ENCODE measurements at regions not wholly inside any gene's neighbourhood (a gene's known extent, or its start where the extent isn't known, plus 50 kb on each side); places are given as distances from the start of the nearest gene placed in this dataset.

DNA sequence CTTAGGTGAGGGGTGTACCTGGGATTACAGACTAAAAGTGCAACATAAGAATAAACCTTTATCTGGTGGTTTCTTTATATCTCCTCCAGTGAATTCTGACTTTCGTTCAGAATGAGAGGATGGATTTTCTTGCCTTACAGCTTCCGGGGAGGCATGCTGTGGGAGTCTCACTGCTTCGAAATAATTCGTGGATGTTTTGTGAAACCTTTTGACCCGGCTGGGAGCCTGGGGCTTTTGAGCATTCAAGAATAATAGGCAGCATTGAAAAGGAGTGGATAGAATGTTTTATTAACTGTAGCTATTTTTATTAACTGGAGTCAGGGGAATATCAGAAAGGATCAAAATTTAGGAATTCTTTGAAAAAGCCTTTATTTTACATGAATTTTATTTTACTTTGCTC is 149.1 kb downstream of the RWDD3 start:
- no peak overlapping the region for H3K27ac ChIP-seq (ENCODE audit: extremely low read depth, low read depth, low read length)
- TF ChIP-seq PRDM1 (tag by site-specific recombination; IDR thresholded peaks at IDR 0.05) (no peak), OSR2 (tag by site-specific recombination; IDR thresholded peaks at IDR 0.05) (no peak), TCF7L2 (IDR thresholded peaks at IDR 0.05; ENCODE audit: borderline replicate concordance, low read depth, low read length) (no peak), ZNF76 (tag by site-specific recombination; IDR thresholded peaks at IDR 0.05; ENCODE audit: borderline replicate concordance, low read depth) (no peak), ZNF2 (tag by site-specific recombination; IDR thresholded peaks at IDR 0.05) (no peak), ZNF585B (tag by site-specific recombination; IDR thresholded peaks at IDR 0.05) (no peak), ZNF202 (tag by site-specific recombination; IDR thresholded peaks at IDR 0.05; ENCODE audit: borderline replicate concordance) (no peak), OVOL3 (tag by site-specific recombination; IDR thresholded peaks at IDR 0.05) (no peak), ZNF629 (tag by site-specific recombination; IDR thresholded peaks at IDR 0.05) (no peak), GFI1B (tag by site-specific recombination; IDR thresholded peaks at IDR 0.05) (no peak), GLIS1 (tag by site-specific recombination; IDR thresholded peaks at IDR 0.05) (no peak), ZNF433 (tag by site-specific recombination; IDR thresholded peaks at IDR 0.05; ENCODE audit: low read depth) (no peak), TSHZ1 (tag by site-specific recombination; IDR thresholded peaks at IDR 0.05; ENCODE audit: borderline replicate concordance) (no peak), ZBTB1 (tag by site-specific recombination; IDR thresholded peaks at IDR 0.05) (no peak), KLF1 (tag by site-specific recombination; IDR thresholded peaks at IDR 0.05) (no peak), ZNF266 (tag by site-specific recombination; IDR thresholded peaks at IDR 0.05; ENCODE audit: low read depth) (no peak), ZNF239 (tag by site-specific recombination; IDR thresholded peaks at IDR 0.05) (no peak)
- CTCF ChIA-PET: no interaction called here
- POLR2A ChIA-PET: no interaction called here
- no peaks in the 10 kb centered on the region for H3K36me3 ChIP-seq (ENCODE audit: control insufficient read depth in 2 of 2, insufficient read depth in 1 of 2, low read length in 2 of 2)
- no peaks in the 10 kb centered on the region for H3K4me1 ChIP-seq (ENCODE audit: control insufficient read depth, insufficient read depth, low read length)
- H3K9me3 ChIP-seq (ENCODE audit: control insufficient read depth, insufficient read depth, low read depth, low read length): no peaks in the 10 kb centered on the region
- H3K4me3 ChIP-seq (ENCODE audit: low read depth, low read length): no peak overlapping the region

DNA sequence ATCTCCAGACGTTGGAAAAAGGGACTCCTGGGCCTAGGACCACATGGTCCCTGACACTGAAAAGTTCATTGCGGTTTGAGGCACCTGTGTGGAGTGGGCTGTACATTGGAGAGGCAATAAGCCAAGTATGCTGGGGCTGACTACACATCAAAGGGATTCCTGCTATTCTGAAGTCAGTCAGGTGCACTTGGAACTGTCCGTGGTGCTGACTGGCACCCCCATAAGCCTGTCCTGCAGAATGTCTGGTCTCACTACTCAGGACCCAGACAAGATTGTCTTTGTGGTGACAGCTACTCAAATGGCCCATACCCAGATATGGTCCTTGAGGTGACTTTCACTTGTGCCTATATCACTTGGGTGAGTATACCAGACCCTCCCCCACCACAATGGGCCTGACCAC is 150.6 kb downstream of the RWDD3 start:
- H3K4me1 ChIP-seq (ENCODE audit: control insufficient read depth, insufficient read depth, low read length): no peaks in the 10 kb centered on the region
- TF ChIP-seq, protein P1, sequence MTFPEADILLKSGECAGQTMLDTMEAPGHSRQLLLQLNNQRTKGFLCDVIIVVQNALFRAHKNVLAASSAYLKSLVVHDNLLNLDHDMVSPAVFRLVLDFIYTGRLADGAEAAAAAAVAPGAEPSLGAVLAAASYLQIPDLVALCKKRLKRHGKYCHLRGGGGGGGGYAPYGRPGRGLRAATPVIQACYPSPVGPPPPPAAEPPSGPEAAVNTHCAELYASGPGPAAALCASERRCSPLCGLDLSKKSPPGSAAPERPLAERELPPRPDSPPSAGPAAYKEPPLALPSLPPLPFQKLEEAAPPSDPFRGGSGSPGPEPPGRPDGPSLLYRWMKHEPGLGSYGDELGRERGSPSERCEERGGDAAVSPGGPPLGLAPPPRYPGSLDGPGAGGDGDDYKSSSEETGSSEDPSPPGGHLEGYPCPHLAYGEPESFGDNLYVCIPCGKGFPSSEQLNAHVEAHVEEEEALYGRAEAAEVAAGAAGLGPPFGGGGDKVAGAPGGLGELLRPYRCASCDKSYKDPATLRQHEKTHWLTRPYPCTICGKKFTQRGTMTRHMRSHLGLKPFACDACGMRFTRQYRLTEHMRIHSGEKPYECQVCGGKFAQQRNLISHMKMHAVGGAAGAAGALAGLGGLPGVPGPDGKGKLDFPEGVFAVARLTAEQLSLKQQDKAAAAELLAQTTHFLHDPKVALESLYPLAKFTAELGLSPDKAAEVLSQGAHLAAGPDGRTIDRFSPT (tag by site-specific recombination; IDR thresholded peaks at IDR 0.05): no peak
- TF ChIP-seq ZNF701 (tag by site-specific recombination; IDR thresholded peaks at IDR 0.05): no peak
- no peak for TF ChIP-seq ZNF585B (tag by site-specific recombination; IDR thresholded peaks at IDR 0.05)
- TF ChIP-seq SETDB1 (IDR thresholded peaks at IDR 0.05; ENCODE audit: insufficient read length, low read length): no peak
- no peak for TF ChIP-seq ZNF510 (tag by site-specific recombination; IDR thresholded peaks at IDR 0.05; ENCODE audit: insufficient replicate concordance)
- TF ChIP-seq SALL2 (tag by site-specific recombination; IDR thresholded peaks at IDR 0.05; ENCODE audit: borderline replicate concordance): no peak
- TF ChIP-seq ZNF677 (tag by site-specific recombination; IDR thresholded peaks at IDR 0.05): peak; percentile 71
- no peak for TF ChIP-seq ZNF391 (tag by site-specific recombination; IDR thresholded peaks at IDR 0.05; ENCODE audit: borderline replicate concordance, low read depth)
- TF ChIP-seq ZNF274 (IDR thresholded peaks at IDR 0.05; ENCODE audit: low read length): no peak
- TF ChIP-seq ZNF274 (tag by site-specific recombination; IDR thresholded peaks at IDR 0.05; ENCODE audit: borderline replicate concordance): no peak
- no peak for TF ChIP-seq ZNF544 (tag by site-specific recombination; IDR thresholded peaks at IDR 0.05)
- TF ChIP-seq ZNF350 (tag by site-specific recombination; IDR thresholded peaks at IDR 0.05): no peak
- no peak for TF ChIP-seq ZNF112 (tag by site-specific recombination; IDR thresholded peaks at IDR 0.05)
- no peak for TF ChIP-seq ZNF132 (tag by site-specific recombination; IDR thresholded peaks at IDR 0.05; ENCODE audit: borderline replicate concordance)
- no peak for TF ChIP-seq ZNF561 (tag by site-specific recombination; IDR thresholded peaks at IDR 0.05; ENCODE audit: borderline replicate concordance)
- no peak for TF ChIP-seq ZNF169 (tag by site-specific recombination; IDR thresholded peaks at IDR 0.05)
- TF ChIP-seq TCF7L2 (IDR thresholded peaks at IDR 0.05; ENCODE audit: borderline replicate concordance, low read depth, low read length): peak; percentile 70; the same call in 1 of the 2 replicates

More for the DNA sequence above, 150.6 kb downstream of the RWDD3 start:
- Histone ChIP-seq H3K9me3 (ENCODE audit: control insufficient read depth, insufficient read depth, low read depth, low read length) (no peaks in the 10 kb centered on the region), H3K4me3 (ENCODE audit: low read depth, low read length) (no peak overlapping the region), H3K36me3 (ENCODE audit: control insufficient read depth in 2 of 2, insufficient read depth in 1 of 2, low read length in 2 of 2) (no peaks in the 10 kb centered on the region), H3K27ac (ENCODE audit: extremely low read depth, low read depth, low read length) (no peak overlapping the region)
- ChIA-PET POLR2A (no interaction called here), CTCF (interaction anchor here (0.6 kb wide), 1 partner anchor 80 kb away, joined by 4 read pairs; no protein-coding TSS in a partner anchor)

All from HEK293 (cell line).